GM13977 (cell line): ENCODE measurements at regions not wholly inside any gene's neighbourhood (a gene's known extent, or its start where the extent isn't known, plus 50 kb on each side); places are given as distances from the start of the nearest gene placed in this dataset.

ENCODE experiments used
- DNase-seq: peaks from one replicate; pipeline ENCODE4 v3.0.0; 2012; ENCODE audit warnings: low spot score
- in situ Hi-C: fragments of 300-500 bp; cut with MboI; formaldehyde crosslinking; loops from one replicate; pipeline ENCODE4 v1.12.0; 2022; ENCODE audit warnings: low sequenced_read_pairs, low pct_unique_long_range_greater_than_20kb, mixed read lengths, inconsistent platforms; ENCODE audit not compliant: unreplicated experiment
- TF ChIP-seq, protein P1 (sequence below): IDR thresholded peaks from 2 replicates; pipeline ENCODE4 v1.5.1; 2012; ENCODE audit warnings: mild to moderate bottlenecking, control low read depth; ENCODE audit not compliant: insufficient read depth; ENCODE audit errors: extremely low read depth, missing control alignments

DNA sequence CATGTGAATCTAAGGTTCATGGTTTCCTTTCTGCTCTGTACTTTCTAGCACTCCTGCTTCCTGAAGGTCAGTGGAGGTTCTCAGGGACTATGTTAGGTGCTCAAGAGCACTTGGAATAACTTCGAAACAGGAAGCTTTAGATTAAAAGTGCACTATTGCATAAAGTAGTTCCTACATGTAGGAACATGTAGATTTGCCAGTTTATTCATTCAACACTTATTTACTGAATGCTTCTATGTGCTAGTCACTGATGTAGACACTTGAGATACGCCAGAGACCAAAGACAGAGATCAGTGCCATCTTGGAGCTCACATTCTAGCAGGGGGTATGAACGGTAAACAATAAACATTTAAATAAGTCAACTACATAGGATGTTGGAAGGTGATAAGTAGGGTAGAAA, 87.7 kb downstream of the DHRS2 start:
- TF ChIP-seq, protein P1, sequence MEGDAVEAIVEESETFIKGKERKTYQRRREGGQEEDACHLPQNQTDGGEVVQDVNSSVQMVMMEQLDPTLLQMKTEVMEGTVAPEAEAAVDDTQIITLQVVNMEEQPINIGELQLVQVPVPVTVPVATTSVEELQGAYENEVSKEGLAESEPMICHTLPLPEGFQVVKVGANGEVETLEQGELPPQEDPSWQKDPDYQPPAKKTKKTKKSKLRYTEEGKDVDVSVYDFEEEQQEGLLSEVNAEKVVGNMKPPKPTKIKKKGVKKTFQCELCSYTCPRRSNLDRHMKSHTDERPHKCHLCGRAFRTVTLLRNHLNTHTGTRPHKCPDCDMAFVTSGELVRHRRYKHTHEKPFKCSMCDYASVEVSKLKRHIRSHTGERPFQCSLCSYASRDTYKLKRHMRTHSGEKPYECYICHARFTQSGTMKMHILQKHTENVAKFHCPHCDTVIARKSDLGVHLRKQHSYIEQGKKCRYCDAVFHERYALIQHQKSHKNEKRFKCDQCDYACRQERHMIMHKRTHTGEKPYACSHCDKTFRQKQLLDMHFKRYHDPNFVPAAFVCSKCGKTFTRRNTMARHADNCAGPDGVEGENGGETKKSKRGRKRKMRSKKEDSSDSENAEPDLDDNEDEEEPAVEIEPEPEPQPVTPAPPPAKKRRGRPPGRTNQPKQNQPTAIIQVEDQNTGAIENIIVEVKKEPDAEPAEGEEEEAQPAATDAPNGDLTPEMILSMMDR, result no peak
- in situ Hi-C loops, result no loop called here
- no peak for DNase-seq

DNA sequence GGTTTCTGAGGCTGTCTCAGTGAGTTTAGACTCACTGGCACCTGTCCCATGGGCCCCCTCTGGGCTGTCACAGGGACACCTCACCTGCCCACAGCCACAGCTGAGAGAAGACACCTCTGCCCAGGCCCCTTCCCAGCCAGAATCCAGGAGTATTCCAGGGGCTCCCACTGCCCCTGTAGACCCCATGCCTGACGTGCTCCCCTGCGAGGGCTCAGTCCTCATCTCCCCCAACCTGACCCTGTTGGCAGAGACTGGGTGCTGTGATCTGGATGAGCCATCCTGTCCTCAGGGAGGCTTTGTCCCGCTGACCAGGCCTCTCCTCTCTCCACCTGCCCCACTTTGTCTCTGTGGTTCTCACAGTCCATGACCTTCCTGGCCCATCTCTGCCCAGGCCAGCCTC, 89.4 kb downstream of the DHRS2 start:
- DNase-seq, result no peak
- in situ Hi-C loops, result no loop called here
- TF ChIP-seq, protein P1, result no peak

DNA sequence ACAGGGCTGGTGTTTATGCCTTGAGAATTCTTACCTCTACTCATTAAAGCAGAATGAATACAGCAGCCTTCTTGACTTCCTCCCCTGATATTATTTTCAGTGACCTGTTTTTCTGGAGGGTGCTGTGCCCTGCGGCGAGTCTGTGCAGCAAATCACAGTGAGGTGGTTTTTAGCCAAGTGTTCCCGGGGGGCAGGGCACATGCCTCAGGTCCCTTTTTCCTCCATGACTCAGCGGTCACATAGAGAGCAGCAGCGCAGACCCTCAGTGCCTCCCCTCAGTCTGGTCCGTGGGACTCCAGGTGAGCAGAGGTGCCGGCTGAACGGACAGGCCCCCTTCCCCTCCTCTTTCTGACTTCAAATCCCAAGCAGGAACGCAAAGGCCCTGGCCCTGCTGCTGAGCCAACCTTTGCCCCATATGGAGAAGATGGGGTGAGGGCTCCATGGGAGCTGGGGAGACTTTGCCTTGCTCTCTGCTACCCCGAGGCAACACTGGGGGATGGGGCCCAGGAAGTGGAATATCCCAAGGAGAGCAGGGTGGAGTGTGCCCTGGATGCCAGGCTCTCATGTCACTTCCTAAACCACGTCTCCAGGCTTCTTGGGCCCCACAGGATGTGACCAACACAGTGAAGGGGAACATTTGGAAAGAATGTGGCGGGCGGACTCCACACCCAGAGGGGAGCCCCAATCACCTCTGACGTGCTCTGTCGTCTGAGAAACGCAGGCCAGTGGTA, 90.0 kb downstream of the DHRS2 start:
- TF ChIP-seq, protein P1, result no peak
- in situ Hi-C loops, result no loop called here
- no peak for DNase-seq

DNA sequence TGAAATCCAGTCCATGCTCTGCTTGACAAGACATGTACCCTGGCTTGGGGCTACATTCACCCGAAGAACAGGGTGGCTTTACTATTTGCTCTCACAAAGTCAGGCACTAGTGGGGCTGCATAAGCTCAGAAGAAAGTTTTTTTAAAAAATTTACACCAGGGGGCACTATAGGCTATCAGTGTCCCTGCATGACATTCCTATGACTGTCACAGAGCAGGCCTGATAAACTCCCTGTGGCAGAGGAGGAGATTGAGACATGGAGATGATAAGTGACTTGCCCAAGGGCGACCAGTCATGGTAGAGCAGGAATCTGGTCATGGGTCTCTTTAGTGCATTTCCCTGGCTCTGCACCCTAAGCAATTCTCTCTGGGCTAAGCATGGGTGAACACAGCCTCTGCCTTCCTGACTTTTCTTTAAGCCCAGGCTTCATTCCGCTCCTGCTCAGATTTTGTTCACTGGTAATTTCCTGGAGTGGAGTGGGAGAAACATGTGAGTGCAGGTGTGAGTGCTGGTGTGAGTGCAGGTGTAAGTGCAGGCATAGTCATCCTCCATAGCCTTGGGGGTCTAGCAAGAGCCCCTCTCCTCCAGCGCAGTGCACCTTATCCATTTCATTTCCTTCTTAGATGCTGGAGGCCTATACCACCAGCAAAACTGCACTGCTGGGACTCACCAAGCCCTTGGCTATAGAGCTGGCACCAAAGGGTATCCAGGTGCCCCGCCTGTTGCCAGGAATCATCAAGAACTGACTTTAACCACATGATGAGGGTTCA, 91.6 kb downstream of the DHRS2 start:
- TF ChIP-seq, protein P1, result peak; percentile 33
- in situ Hi-C loops, result no loop called here
- peak; percentile 63 for DNase-seq

DNA sequence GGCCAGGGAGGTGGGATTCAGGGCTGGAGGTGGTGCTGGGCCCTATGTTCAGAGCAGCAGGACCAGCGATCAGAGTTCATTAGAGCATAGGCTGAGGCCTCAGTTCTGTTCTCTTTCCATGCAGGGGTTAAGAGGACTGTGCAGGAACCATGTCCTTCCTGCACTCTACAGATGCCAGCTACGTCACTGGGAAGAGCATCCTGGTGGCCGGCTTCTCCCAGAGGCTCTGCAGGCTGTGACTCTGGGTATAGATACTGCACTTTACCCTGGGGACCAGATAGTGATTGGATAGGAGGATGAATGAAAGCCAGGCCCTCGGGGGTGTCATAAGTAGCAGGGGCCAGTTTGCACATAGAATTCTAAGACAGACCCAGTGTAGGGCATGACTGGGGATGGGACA, 92.6 kb downstream of the DHRS2 start:
- no peak for DNase-seq
- TF ChIP-seq, protein P1, result no peak
- in situ Hi-C loops, result no loop called here

DNA sequence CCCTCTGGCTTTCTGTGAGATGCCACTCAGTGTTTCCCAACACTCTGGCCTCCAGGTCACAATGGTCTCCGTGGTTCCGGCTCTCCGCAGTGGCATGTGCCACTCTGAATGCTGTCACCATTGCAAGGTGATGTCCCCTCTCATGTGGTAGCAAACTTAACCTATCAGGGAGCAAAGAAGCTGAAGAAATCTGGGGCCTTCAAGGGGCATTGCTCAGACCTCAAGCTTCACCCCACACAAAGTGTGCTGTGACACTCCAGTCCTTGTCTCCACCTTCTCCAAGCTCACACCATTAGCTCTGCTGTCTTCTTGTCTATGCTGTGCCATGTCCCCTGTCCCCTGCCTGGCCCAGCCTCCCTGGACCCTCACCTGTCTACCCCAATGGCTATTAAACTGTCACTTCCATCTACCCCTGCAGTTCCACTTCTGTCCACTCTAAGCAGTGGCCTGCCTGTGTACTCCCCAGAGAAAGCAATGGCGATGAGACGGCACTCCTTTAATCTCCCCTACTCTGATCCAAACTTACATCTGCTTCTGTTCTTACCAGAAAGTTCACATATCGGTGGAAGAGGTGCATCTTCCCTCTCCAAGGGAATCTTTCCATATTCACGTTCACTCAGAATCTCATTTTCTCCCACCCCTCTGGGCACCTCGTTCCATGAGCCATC, 93.7 kb downstream of the DHRS2 start:
- no peak for DNase-seq
- in situ Hi-C loops, result no loop called here
- TF ChIP-seq, protein P1, result no peak
